GM23248 (cell line): ENCODE measurements at regions not wholly inside any gene's neighbourhood (a gene's known extent, or its start where the extent isn't known, plus 50 kb on each side); places are given as distances from the start of the nearest gene placed in this dataset.

Source experiments
- EZH2 ChIP-seq: fragments of 200-600 bp; sonication (generic); IDR thresholded peaks from 2 replicates; pipeline ENCODE4 v1.6.1; 2018; ENCODE audit warnings: antibody characterized with exemption, mild to moderate bottlenecking; ENCODE audit not compliant: insufficient read depth, poor library complexity, severe bottlenecking
- EZH2phosphoT487 ChIP-seq: fragments of 200-600 bp; sonication (generic); IDR thresholded peaks from 2 replicates; pipeline ENCODE4 v1.6.1; 2018; ENCODE audit warnings: antibody characterized with exemption, moderate library complexity, mild to moderate bottlenecking, low read depth; ENCODE audit not compliant: insufficient read depth

- TF ChIP-seq EZH2, result no peak
- TF ChIP-seq EZH2phosphoT487, result no peak
Observed at GRCh38 chr9:31027678-31028077, 1356.8 kb upstream of the ACO1 start.
